ENCODE measurements at regions not wholly inside any gene's neighbourhood (a gene's known extent, or its start where the extent isn't known, plus 50 kb on each side); places are given as distances from the start of the nearest gene placed in this dataset.

GRCh38 chr5:34550964-34551363 lies 105.2 kb upstream of the RAI14 start:
- TF ChIP-seq TAF1 (IDR thresholded peaks at IDR 0.05; ENCODE audit: borderline replicate concordance, insufficient read depth, low read length) (no peak), POLR2AphosphoS5 (IDR thresholded peaks at IDR 0.05; ENCODE audit: low read depth, low read length) (no peak), SIN3A (IDR thresholded peaks at IDR 0.05; ENCODE audit: borderline replicate concordance, insufficient read depth, low read length) (no peak), FOXP2 (optimal IDR thresholded peaks at IDR 0.05; ENCODE audit: borderline replicate concordance, extremely low read depth, extremely low read length, insufficient read depth) (no peak)
- TF ChIP-seq, protein P1, sequence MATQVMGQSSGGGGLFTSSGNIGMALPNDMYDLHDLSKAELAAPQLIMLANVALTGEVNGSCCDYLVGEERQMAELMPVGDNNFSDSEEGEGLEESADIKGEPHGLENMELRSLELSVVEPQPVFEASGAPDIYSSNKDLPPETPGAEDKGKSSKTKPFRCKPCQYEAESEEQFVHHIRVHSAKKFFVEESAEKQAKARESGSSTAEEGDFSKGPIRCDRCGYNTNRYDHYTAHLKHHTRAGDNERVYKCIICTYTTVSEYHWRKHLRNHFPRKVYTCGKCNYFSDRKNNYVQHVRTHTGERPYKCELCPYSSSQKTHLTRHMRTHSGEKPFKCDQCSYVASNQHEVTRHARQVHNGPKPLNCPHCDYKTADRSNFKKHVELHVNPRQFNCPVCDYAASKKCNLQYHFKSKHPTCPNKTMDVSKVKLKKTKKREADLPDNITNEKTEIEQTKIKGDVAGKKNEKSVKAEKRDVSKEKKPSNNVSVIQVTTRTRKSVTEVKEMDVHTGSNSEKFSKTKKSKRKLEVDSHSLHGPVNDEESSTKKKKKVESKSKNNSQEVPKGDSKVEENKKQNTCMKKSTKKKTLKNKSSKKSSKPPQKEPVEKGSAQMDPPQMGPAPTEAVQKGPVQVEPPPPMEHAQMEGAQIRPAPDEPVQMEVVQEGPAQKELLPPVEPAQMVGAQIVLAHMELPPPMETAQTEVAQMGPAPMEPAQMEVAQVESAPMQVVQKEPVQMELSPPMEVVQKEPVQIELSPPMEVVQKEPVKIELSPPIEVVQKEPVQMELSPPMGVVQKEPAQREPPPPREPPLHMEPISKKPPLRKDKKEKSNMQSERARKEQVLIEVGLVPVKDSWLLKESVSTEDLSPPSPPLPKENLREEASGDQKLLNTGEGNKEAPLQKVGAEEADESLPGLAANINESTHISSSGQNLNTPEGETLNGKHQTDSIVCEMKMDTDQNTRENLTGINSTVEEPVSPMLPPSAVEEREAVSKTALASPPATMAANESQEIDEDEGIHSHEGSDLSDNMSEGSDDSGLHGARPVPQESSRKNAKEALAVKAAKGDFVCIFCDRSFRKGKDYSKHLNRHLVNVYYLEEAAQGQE (IDR thresholded peaks at IDR 0.05; ENCODE audit: insufficient read depth in 1 of 2, low read depth in 2 of 2, low read length in 2 of 2): no peak

DNA sequence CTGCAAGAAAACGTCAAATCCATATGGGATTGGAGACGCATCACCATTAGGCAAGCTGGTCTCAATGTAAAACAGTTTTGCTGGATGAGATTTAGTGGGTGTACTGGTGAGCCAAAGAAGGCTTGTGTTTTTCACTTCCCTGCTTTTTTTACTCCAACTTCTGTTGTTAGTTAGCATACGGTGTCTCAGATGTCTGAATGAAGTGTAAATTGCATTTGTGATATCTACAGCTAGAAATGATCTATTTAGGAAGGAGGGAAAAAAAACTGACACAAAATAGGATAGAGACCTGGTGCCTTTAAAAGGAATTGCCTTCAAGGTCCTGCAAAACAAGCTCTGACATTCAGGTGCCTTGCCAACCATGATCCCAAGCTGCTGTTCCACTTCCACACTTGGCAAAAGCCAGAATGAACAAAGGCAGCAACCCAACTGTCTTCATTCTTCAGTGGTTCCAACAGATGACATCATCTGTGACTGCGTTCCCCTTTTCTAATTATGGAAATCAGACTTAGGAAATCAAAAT lies 104.2 kb upstream of the RAI14 start:
- no peak for TF ChIP-seq FOXP2 (optimal IDR thresholded peaks at IDR 0.05; ENCODE audit: borderline replicate concordance, extremely low read depth, extremely low read length, insufficient read depth)
- no peak for TF ChIP-seq TAF1 (IDR thresholded peaks at IDR 0.05; ENCODE audit: borderline replicate concordance, insufficient read depth, low read length)
- TF ChIP-seq, protein P1 (IDR thresholded peaks at IDR 0.05; ENCODE audit: insufficient read depth in 1 of 2, low read depth in 2 of 2, low read length in 2 of 2): no peak
- no peak for TF ChIP-seq POLR2AphosphoS5 (IDR thresholded peaks at IDR 0.05; ENCODE audit: low read depth, low read length)
- no peak for TF ChIP-seq SIN3A (IDR thresholded peaks at IDR 0.05; ENCODE audit: borderline replicate concordance, insufficient read depth, low read length)

- TF ChIP-seq TAF1 (IDR thresholded peaks at IDR 0.05; ENCODE audit: borderline replicate concordance, insufficient read depth, low read length) (no peak), FOXP2 (optimal IDR thresholded peaks at IDR 0.05; ENCODE audit: borderline replicate concordance, extremely low read depth, extremely low read length, insufficient read depth) (no peak), SIN3A (IDR thresholded peaks at IDR 0.05; ENCODE audit: borderline replicate concordance, insufficient read depth, low read length) (no peak), POLR2AphosphoS5 (IDR thresholded peaks at IDR 0.05; ENCODE audit: low read depth, low read length) (no peak)
- TF ChIP-seq, protein P1 (IDR thresholded peaks at IDR 0.05; ENCODE audit: insufficient read depth in 1 of 2, low read depth in 2 of 2, low read length in 2 of 2): peak; percentile 66 to 81; a peak in 3 of 4 replicates
Measured at GRCh38 chr5:34552686-34553085, 103.4 kb upstream of the RAI14 start.

- no peak for TF ChIP-seq TAF1 (IDR thresholded peaks at IDR 0.05; ENCODE audit: borderline replicate concordance, insufficient read depth, low read length)
- TF ChIP-seq SIN3A (IDR thresholded peaks at IDR 0.05; ENCODE audit: borderline replicate concordance, insufficient read depth, low read length): no peak
- TF ChIP-seq, protein P1 (IDR thresholded peaks at IDR 0.05; ENCODE audit: insufficient read depth in 1 of 2, low read depth in 2 of 2, low read length in 2 of 2): no peak
- no peak for TF ChIP-seq POLR2AphosphoS5 (IDR thresholded peaks at IDR 0.05; ENCODE audit: low read depth, low read length)
- no peak for TF ChIP-seq FOXP2 (optimal IDR thresholded peaks at IDR 0.05; ENCODE audit: borderline replicate concordance, extremely low read depth, extremely low read length, insufficient read depth)
Measured at GRCh38 chr5:34553581-34553980, 102.5 kb upstream of the RAI14 start.
